ENCODE measurements at regions not wholly inside any gene's neighbourhood (a gene's known extent, or its start where the extent isn't known, plus 50 kb on each side); places are given as distances from the start of the nearest gene placed in this dataset.

- TF ChIP-seq GPBP1L1 (CRISPR knock-in tag; IDR thresholded peaks at IDR 0.05), result no peak
- no peak for TF ChIP-seq NPAS2 (CRISPR knock-in tag; IDR thresholded peaks at IDR 0.05; ENCODE audit: borderline replicate concordance)
- no peak for TF ChIP-seq ZBTB37 (CRISPR knock-in tag; IDR thresholded peaks at IDR 0.05)
- TF ChIP-seq ZNF776 (CRISPR knock-in tag; IDR thresholded peaks at IDR 0.05), result no peak
- peak; percentile 97 for TF ChIP-seq PAXIP1 (CRISPR knock-in tag; conservative IDR thresholded peaks at IDR 0.05)
- TF ChIP-seq, protein P1, sequence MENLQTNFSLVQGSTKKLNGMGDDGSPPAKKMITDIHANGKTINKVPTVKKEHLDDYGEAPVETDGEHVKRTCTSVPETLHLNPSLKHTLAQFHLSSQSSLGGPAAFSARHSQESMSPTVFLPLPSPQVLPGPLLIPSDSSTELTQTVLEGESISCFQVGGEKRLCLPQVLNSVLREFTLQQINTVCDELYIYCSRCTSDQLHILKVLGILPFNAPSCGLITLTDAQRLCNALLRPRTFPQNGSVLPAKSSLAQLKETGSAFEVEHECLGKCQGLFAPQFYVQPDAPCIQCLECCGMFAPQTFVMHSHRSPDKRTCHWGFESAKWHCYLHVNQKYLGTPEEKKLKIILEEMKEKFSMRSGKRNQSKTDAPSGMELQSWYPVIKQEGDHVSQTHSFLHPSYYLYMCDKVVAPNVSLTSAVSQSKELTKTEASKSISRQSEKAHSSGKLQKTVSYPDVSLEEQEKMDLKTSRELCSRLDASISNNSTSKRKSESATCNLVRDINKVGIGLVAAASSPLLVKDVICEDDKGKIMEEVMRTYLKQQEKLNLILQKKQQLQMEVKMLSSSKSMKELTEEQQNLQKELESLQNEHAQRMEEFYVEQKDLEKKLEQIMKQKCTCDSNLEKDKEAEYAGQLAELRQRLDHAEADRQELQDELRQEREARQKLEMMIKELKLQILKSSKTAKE (CRISPR knock-in tag; IDR thresholded peaks at IDR 0.05; ENCODE audit: borderline replicate concordance), result 0 out of 2 replicates have a peak, but pooled peaks have one; percentile 30
- TF ChIP-seq TBP (CRISPR knock-in tag; IDR thresholded peaks at IDR 0.05), result no peak
- TF ChIP-seq ZFY (CRISPR knock-in tag; IDR thresholded peaks at IDR 0.05), result 0 out of 2 replicates have a peak, but pooled peaks have one; percentile 39
- TF ChIP-seq, protein P2, sequence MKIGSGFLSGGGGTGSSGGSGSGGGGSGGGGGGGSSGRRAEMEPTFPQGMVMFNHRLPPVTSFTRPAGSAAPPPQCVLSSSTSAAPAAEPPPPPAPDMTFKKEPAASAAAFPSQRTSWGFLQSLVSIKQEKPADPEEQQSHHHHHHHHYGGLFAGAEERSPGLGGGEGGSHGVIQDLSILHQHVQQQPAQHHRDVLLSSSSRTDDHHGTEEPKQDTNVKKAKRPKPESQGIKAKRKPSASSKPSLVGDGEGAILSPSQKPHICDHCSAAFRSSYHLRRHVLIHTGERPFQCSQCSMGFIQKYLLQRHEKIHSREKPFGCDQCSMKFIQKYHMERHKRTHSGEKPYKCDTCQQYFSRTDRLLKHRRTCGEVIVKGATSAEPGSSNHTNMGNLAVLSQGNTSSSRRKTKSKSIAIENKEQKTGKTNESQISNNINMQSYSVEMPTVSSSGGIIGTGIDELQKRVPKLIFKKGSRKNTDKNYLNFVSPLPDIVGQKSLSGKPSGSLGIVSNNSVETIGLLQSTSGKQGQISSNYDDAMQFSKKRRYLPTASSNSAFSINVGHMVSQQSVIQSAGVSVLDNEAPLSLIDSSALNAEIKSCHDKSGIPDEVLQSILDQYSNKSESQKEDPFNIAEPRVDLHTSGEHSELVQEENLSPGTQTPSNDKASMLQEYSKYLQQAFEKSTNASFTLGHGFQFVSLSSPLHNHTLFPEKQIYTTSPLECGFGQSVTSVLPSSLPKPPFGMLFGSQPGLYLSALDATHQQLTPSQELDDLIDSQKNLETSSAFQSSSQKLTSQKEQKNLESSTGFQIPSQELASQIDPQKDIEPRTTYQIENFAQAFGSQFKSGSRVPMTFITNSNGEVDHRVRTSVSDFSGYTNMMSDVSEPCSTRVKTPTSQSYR (CRISPR knock-in tag; IDR thresholded peaks at IDR 0.05; ENCODE audit: borderline replicate concordance), result peak; percentile 5; the same call in 1 of the 2 replicates
- TF ChIP-seq NR3C1 (CRISPR knock-in tag; IDR thresholded peaks at IDR 0.05), result no peak
- no peak for TF ChIP-seq ZNF883 (CRISPR knock-in tag; IDR thresholded peaks at IDR 0.05; ENCODE audit: not compliant biosample characterization)
- TF ChIP-seq RELA (CRISPR knock-in tag; IDR thresholded peaks at IDR 0.05), result no peak
- TF ChIP-seq NR0B2 (CRISPR knock-in tag; IDR thresholded peaks at IDR 0.05), result no peak
- peak; percentile 73; the same call in 1 of the 2 replicates for TF ChIP-seq GATA4 (IDR thresholded peaks at IDR 0.05; ENCODE audit: borderline replicate concordance, low read depth)
- 0 out of 2 replicates have a peak, but pooled peaks have one; percentile 42 for TF ChIP-seq FOXJ3 (CRISPR knock-in tag; IDR thresholded peaks at IDR 0.05; ENCODE audit: borderline replicate concordance)
- TF ChIP-seq ZSCAN9 (CRISPR knock-in tag; IDR thresholded peaks at IDR 0.05; ENCODE audit: borderline replicate concordance), result no peak
- peak; percentile 52; the same call in 1 of the 2 replicates for TF ChIP-seq RBFOX2 (IDR thresholded peaks at IDR 0.05; ENCODE audit: low read depth, low read length)
Measured at GRCh38 chr3:124635169-124635539, 95.1 kb upstream of the UMPS start (continued).

Measured in HepG2 (cell line).